Neuronal stem cell (in vitro differentiated cells): ENCODE measurements at regions not wholly inside any gene's neighbourhood (a gene's known extent, or its start where the extent isn't known, plus 50 kb on each side); places are given as distances from the start of the nearest gene placed in this dataset.

Source experiments
- DNase-seq: peaks from one replicate; pipeline ENCODE4 v3.0.0-alpha.2; 2013; ENCODE audit warnings: low spot score
- H2AFZ ChIP-seq: one replicate; pipeline ENCODE4 v1.6.1; 2013; ENCODE audit warnings: mild to moderate bottlenecking, low read length, inconsistent platforms
- H2AK5ac ChIP-seq: 2 replicates; pipeline ENCODE4 v1.6.1; 2013; ENCODE audit warnings: low read depth, mild to moderate bottlenecking, inconsistent platforms, low read length, moderate library complexity, mixed read lengths
- H2BK120ac ChIP-seq: 2 replicates; pipeline ENCODE4 v1.6.1; 2013; ENCODE audit warnings: low read depth, mild to moderate bottlenecking, inconsistent platforms, low read length, moderate library complexity, mixed read lengths
- H2BK12ac ChIP-seq: one replicate; pipeline ENCODE4 v1.6.1; 2013; ENCODE audit warnings: low read length, inconsistent platforms
- H2BK15ac ChIP-seq: 2 replicates; pipeline ENCODE4 v1.6.1; 2013; ENCODE audit warnings: mild to moderate bottlenecking, low read length, inconsistent platforms, mixed read lengths
- H2BK5ac ChIP-seq: one replicate; pipeline ENCODE4 v1.6.1; 2013; ENCODE audit warnings: inconsistent platforms, mild to moderate bottlenecking, low read length, moderate library complexity
- H3K14ac ChIP-seq: one replicate; pipeline ENCODE4 v1.6.1; 2013; ENCODE audit warnings: low read length, inconsistent platforms
- H3K18ac ChIP-seq: 2 replicates; pipeline ENCODE4 v1.6.1; 2013; ENCODE audit warnings: low read length, inconsistent platforms
- H3K23ac ChIP-seq: 2 replicates; pipeline ENCODE4 v1.6.1; 2013; ENCODE audit warnings: low read depth, mild to moderate bottlenecking, mixed read lengths, low read length, inconsistent platforms; ENCODE audit not compliant: poor library complexity
- H3K27ac ChIP-seq: replicated peaks from 3 replicates; pipeline ENCODE4 v1.5.1; 2013; ENCODE audit warnings: low read length, inconsistent platforms
- H3K27me3 ChIP-seq, 3 experiments: 2 replicates each; pipeline ENCODE4 v1.6.1; 2013; ENCODE audit warnings: low read length in 3 of 3, mild to moderate bottlenecking in 2 of 3, inconsistent platforms in 1 of 3, low read depth in 1 of 3, mixed read lengths in 1 of 3, moderate library complexity in 1 of 3; ENCODE audit not compliant: control insufficient read depth in 3 of 3, insufficient read depth in 3 of 3
- H3K36me3 ChIP-seq, 2 donors: replicated peaks in 1 of 2; 2 replicates each; pipeline ENCODE4 v1.6.1; 2013; ENCODE audit warnings: low read length in 2 of 2; ENCODE audit not compliant: control insufficient read depth in 2 of 2, insufficient read depth in 2 of 2
- H3K4ac ChIP-seq: 2 replicates; pipeline ENCODE4 v1.6.1; 2013; ENCODE audit warnings: inconsistent platforms, mild to moderate bottlenecking, low read length, moderate library complexity
- H3K4me1 ChIP-seq, 2 donors: 1 replicate in 1 of 2; 2 replicates in 1 of 2; pipeline ENCODE4 v1.6.1; 2013; ENCODE audit warnings: low read length in 2 of 2, low read depth in 1 of 2; ENCODE audit not compliant: control insufficient read depth in 2 of 2, insufficient read depth in 1 of 2
- H3K4me2 ChIP-seq: one replicate; pipeline ENCODE4 v1.6.1; 2013; ENCODE audit warnings: mild to moderate bottlenecking, low read length, inconsistent platforms; ENCODE audit not compliant: insufficient read depth, poor library complexity, severe bottlenecking
- H3K4me3 ChIP-seq, 2 donors: 2 replicates each; pipeline ENCODE4 v1.5.1; 2013; ENCODE audit warnings: low read length in 2 of 2, mild to moderate bottlenecking in 2 of 2, inconsistent platforms in 1 of 2, moderate library complexity in 1 of 2
- H3K79me1 ChIP-seq: one replicate; pipeline ENCODE4 v1.6.1; 2013; ENCODE audit warnings: low read depth, mild to moderate bottlenecking, inconsistent platforms, low read length, moderate library complexity
- H3K9ac ChIP-seq: one replicate; pipeline ENCODE4 v1.6.1; 2013; ENCODE audit warnings: mild to moderate bottlenecking, low read depth, low read length, inconsistent platforms; ENCODE audit not compliant: poor library complexity
- H3K9me3 ChIP-seq, 2 donors: replicated peaks in 1 of 2; 2 replicates each; pipeline versions ENCODE3 to v1.6.1; 2013; ENCODE audit warnings: low read length in 2 of 2, mild to moderate bottlenecking in 2 of 2, inconsistent platforms in 1 of 2, low read depth in 1 of 2, mixed read lengths in 1 of 2, moderate library complexity in 1 of 2; ENCODE audit not compliant: control insufficient read depth in 2 of 2, insufficient read depth in 1 of 2
- H4K8ac ChIP-seq: one replicate; pipeline ENCODE4 v1.6.1; 2013; ENCODE audit warnings: low read depth, mild to moderate bottlenecking, inconsistent platforms, low read length, moderate library complexity
- H4K91ac ChIP-seq: one replicate; pipeline ENCODE4 v1.6.1; 2013; ENCODE audit warnings: low read length, low read depth, mild to moderate bottlenecking, inconsistent platforms; ENCODE audit not compliant: poor library complexity
- WGBS, 2 donors: extraction: QIAGEN DNeasy Blood & Tissue Kit; methylation state at CpG; one replicate each; pipeline ENCODE4 v1.1.7; 2013; ENCODE audit warnings: missing lambda C conversion rate in 2 of 2, mixed read lengths in 1 of 2; ENCODE audit not compliant: insufficient read length in 2 of 2, insufficient replicate concordance in 1 of 2; ENCODE audit errors: extremely low coverage in 2 of 2; 5-methylcytosine and 5-hydroxymethylcytosine counted together

- no peak for DNase-seq
- Histone ChIP-seq H2AFZ (no peak overlapping the region), H4K91ac (no peak overlapping the region), H3K36me3 (no peaks in the 10 kb centered on the region), H2BK5ac (no peak overlapping the region), H2BK120ac (no peak overlapping the region), H3K23ac (no peak overlapping the region), H4K8ac (no peak overlapping the region), H3K18ac (no peak overlapping the region), H3K4me3 (no peak overlapping the region), H2AK5ac (no peak overlapping the region), H3K4ac (no peak overlapping the region), H3K4me1 (peaks cover 0 to 3% of the 10 kb centered on the region in 2 donors), H3K9me3 (no peaks in the 10 kb centered on the region), H3K9ac (no peak overlapping the region), H3K79me1 (no peaks in the 10 kb centered on the region), H2BK15ac (no peak overlapping the region), H2BK12ac (no peak overlapping the region), H3K4me2 (no peak overlapping the region), H3K27ac (no peak overlapping the region), H3K14ac (no peak overlapping the region), H3K27me3 (peaks cover 0 to 25% (median 0%) of the 10 kb centered on the region in 3 experiments)
Measured at GRCh38 chr18:35910327-35910726, 62.2 kb upstream of the RMP24 start.

GRCh38 chr18:35912332-35912731 lies 60.1 kb upstream of the RMP24 start:
- Histone ChIP-seq H4K91ac (no peak overlapping the region), H3K27me3 (peaks cover 0 to 25% (median 0%) of the 10 kb centered on the region in 3 experiments), H4K8ac (no peak overlapping the region), H2BK15ac (no peak overlapping the region), H3K4me2 (no peak overlapping the region), H3K9ac (no peak overlapping the region), H3K4me3 (no peak overlapping the region), H3K4ac (no peak overlapping the region), H3K18ac (no peak overlapping the region), H3K27ac (no peak overlapping the region), H2AK5ac (no peak overlapping the region), H3K79me1 (no peaks in the 10 kb centered on the region), H2AFZ (no peak overlapping the region), H3K4me1 (peaks cover 0 to 3% of the 10 kb centered on the region in 2 donors), H2BK120ac (no peak overlapping the region), H2BK5ac (no peak overlapping the region), H2BK12ac (no peak overlapping the region), H3K14ac (no peak overlapping the region), H3K23ac (no peak overlapping the region), H3K9me3 (no peaks in the 10 kb centered on the region), H3K36me3 (no peaks in the 10 kb centered on the region)
- WGBS, 2 donors: no CpG with 5 or more reads among the region's 6 CpGs
- no peak for DNase-seq

GRCh38 chr18:35915056-35915455 lies 57.4 kb upstream of the RMP24 start:
- Histone ChIP-seq H4K8ac (no peak overlapping the region), H2BK15ac (no peak overlapping the region)
- WGBS, 2 donors: no CpG with 5 or more reads among the region's 4 CpGs

GRCh38 chr18:35917043-35917442 lies 55.4 kb upstream of the RMP24 start:
- no peak overlapping the region for H2BK15ac ChIP-seq
- H2BK12ac ChIP-seq: no peak overlapping the region
- no peak overlapping the region for H3K14ac ChIP-seq
- H4K91ac ChIP-seq: no peak overlapping the region
- H2AK5ac ChIP-seq: no peak overlapping the region
- no peak overlapping the region for H2AFZ ChIP-seq
- no peaks in the 10 kb centered on the region for H3K36me3 ChIP-seq
- H3K9ac ChIP-seq: no peak overlapping the region
- H3K27ac ChIP-seq: no peak overlapping the region
- H3K23ac ChIP-seq: no peak overlapping the region
- H3K9me3 ChIP-seq: no peaks in the 10 kb centered on the region
- H3K4me1 ChIP-seq: peaks cover 0 to 3% of the 10 kb centered on the region in 2 donors
- no peak overlapping the region for H3K4me2 ChIP-seq
- no peak overlapping the region for H3K18ac ChIP-seq
- DNase-seq: no peak
- H2BK120ac ChIP-seq: no peak overlapping the region
- H3K4ac ChIP-seq: no peak overlapping the region
- no peak overlapping the region for H2BK5ac ChIP-seq
- H3K79me1 ChIP-seq: no peaks in the 10 kb centered on the region
- H4K8ac ChIP-seq: no peak overlapping the region
- H3K4me3 ChIP-seq: no peak overlapping the region
- peaks cover 0 to 20% (median 0%) of the 10 kb centered on the region in 3 experiments for H3K27me3 ChIP-seq

More at GRCh38 chr18:35915056-35915455, 57.4 kb upstream of the RMP24 start:
- H3K9me3 ChIP-seq: no peaks in the 10 kb centered on the region
- H3K27me3 ChIP-seq: peaks cover 0 to 25% (median 0%) of the 10 kb centered on the region in 3 experiments
- H3K27ac ChIP-seq: no peak overlapping the region
- no peaks in the 10 kb centered on the region for H3K36me3 ChIP-seq
- no peaks in the 10 kb centered on the region for H3K79me1 ChIP-seq
- H2AFZ ChIP-seq: no peak overlapping the region
- no peak overlapping the region for H3K14ac ChIP-seq
- H3K4me2 ChIP-seq: no peak overlapping the region
- H3K9ac ChIP-seq: no peak overlapping the region
- no peak overlapping the region for H4K91ac ChIP-seq
- H2AK5ac ChIP-seq: no peak overlapping the region
- no peak overlapping the region for H3K4me3 ChIP-seq
- H2BK12ac ChIP-seq: no peak overlapping the region
- no peak overlapping the region for H2BK120ac ChIP-seq
- H3K4me1 ChIP-seq: peaks cover 0 to 3% of the 10 kb centered on the region in 2 donors
- H2BK5ac ChIP-seq: no peak overlapping the region
- no peak overlapping the region for H3K4ac ChIP-seq
- no peak overlapping the region for H3K23ac ChIP-seq
- no peak for DNase-seq
- no peak overlapping the region for H3K18ac ChIP-seq
